Tibial artery (tissue), 4 donors: ENCODE measurements at regions not wholly inside any gene's neighbourhood (a gene's known extent, or its start where the extent isn't known, plus 50 kb on each side); places are given as distances from the start of the nearest gene placed in this dataset.

Source experiments
- DNase-seq, 2 donors: peaks; one replicate each; pipeline ENCODE4 v3.0.0-alpha.2; 2019
- H3K27ac ChIP-seq, 2 donors: fragments of 200-600 bp; sonication (generic) in 1 of 2; 1 replicate in 1 of 2; 2 replicates in 1 of 2; pipeline ENCODE4 v1.5.1; 2018 to 2019; ENCODE audit warnings: mild to moderate bottlenecking in 1 of 2
- H3K27me3 ChIP-seq, 2 donors: fragments of 200-600 bp; sonication (generic) in 1 of 2; one replicate each; pipeline versions ENCODE4 v1.5.1 to v1.6.0; 2016 to 2019
- H3K36me3 ChIP-seq, 3 donors: fragments of 200-600 bp; sonication (generic) in 2 of 3; one replicate each; pipeline ENCODE4 v1.5.1; 2016 to 2019; ENCODE audit warnings: mild to moderate bottlenecking in 2 of 3
- H3K4me1 ChIP-seq, 4 donors: fragments of 200-600 bp; sonication (generic) in 2 of 4; 1 replicate in 3 of 4; 2 replicates in 1 of 4; pipeline ENCODE4 v1.5.1; 2016 to 2019
- H3K4me3 ChIP-seq, 2 donors: fragments of 200-600 bp; sonication (generic) in 1 of 2; 1 replicate in 1 of 2; 2 replicates in 1 of 2; pipeline ENCODE4 v1.5.1; 2018 to 2019; ENCODE audit warnings: mild to moderate bottlenecking in 2 of 2
- H3K9me3 ChIP-seq, 3 donors: fragments of 200-600 bp; sonication (generic) in 1 of 3; one replicate each; pipeline ENCODE4 v1.5.1; 2016 to 2019
- CTCF ChIP-seq, 2 experiments: fragments of 200-600 bp in 1 of 2; fragments of 450-650 bp in 1 of 2; IDR thresholded peaks; one replicate each; pipeline ENCODE4 v1.5.1; 2017 to 2019; ENCODE audit warnings: antibody characterized with exemption in 2 of 2, mild to moderate bottlenecking in 1 of 2, moderate library complexity in 1 of 2
- intact Hi-C: fragments of 100-400 bp; cut with DNase I; formaldehyde crosslinking; loops from one replicate; pipeline ENCODE4 v1.15.0; 2023; ENCODE audit warnings: low total_unique reads

GRCh38 chr7:401495-401894, 111.5 kb downstream of the FOXL3 start:
- peak in 1 of 2 donors; percentile 48 for DNase-seq
- intact Hi-C loops, result no loop called here

GRCh38 chr7:404812-405488, 114.7 kb downstream of the PDGFA start:
- TF ChIP-seq CTCF (IDR thresholded peaks at IDR 0.05), result no peak
- intact Hi-C loops, result no loop called here
- peaks cover 0 to 36% of the 10 kb centered on the region in 2 donors for H3K27me3 ChIP-seq
- no peaks in the 10 kb centered on the region for H3K4me1 ChIP-seq
- H3K36me3 ChIP-seq, result no peaks in the 10 kb centered on the region
- H3K27ac ChIP-seq, result no peak overlapping the region
- peak in 1 of 2 donors; percentile 34 for DNase-seq
- H3K4me3 ChIP-seq, result no peak overlapping the region
- no peaks in the 10 kb centered on the region for H3K9me3 ChIP-seq

More at GRCh38 chr7:401495-401894, 111.5 kb downstream of the FOXL3 start:
- no peak for TF ChIP-seq CTCF (IDR thresholded peaks at IDR 0.05)
- H3K27me3 ChIP-seq, result peaks cover 0 to 17% of the 10 kb centered on the region in 2 donors
- H3K4me1 ChIP-seq, result no peaks in the 10 kb centered on the region
- H3K9me3 ChIP-seq, result peaks cover 0 to 22% (median 14%) of the 10 kb centered on the region in 3 donors
- no peaks in the 10 kb centered on the region for H3K36me3 ChIP-seq
- no peak overlapping the region for H3K27ac ChIP-seq
- H3K4me3 ChIP-seq, result no peak overlapping the region

GRCh38 chr7:405489-406211, 114.0 kb downstream of the PDGFA start:
- H3K4me3 ChIP-seq, result no peak overlapping the region
- H3K27me3 ChIP-seq, result peaks cover 0 to 43% of the 10 kb centered on the region in 2 donors
- H3K9me3 ChIP-seq, result no peaks in the 10 kb centered on the region
- intact Hi-C loops, result no loop called here
- TF ChIP-seq CTCF (IDR thresholded peaks at IDR 0.05), result no peak
- H3K27ac ChIP-seq, result no peak overlapping the region
- peak; percentile 8 to 54 for DNase-seq
- no peaks in the 10 kb centered on the region for H3K4me1 ChIP-seq
- H3K36me3 ChIP-seq, result no peaks in the 10 kb centered on the region

GRCh38 chr7:407721-408539, 111.7 kb downstream of the PDGFA start:
- peak; percentile 11 to 33 for DNase-seq

More at GRCh38 chr7:407721-408539, 111.7 kb downstream of the PDGFA start:
- peaks cover 0 to 44% of the 10 kb centered on the region in 2 donors for H3K27me3 ChIP-seq
- no peak overlapping the region for H3K4me3 ChIP-seq
- no peaks in the 10 kb centered on the region for H3K9me3 ChIP-seq
- no peak overlapping the region for H3K27ac ChIP-seq
- intact Hi-C loops, result no loop called here
- no peak for TF ChIP-seq CTCF (IDR thresholded peaks at IDR 0.05)
- no peaks in the 10 kb centered on the region for H3K4me1 ChIP-seq
- no peaks in the 10 kb centered on the region for H3K36me3 ChIP-seq
